Activated naive CD4-positive, alpha-beta T cell (primary cell): ENCODE measurements at regions not wholly inside any gene's neighbourhood (a gene's known extent, or its start where the extent isn't known, plus 50 kb on each side); places are given as distances from the start of the nearest gene placed in this dataset.
A peak's percentile ranks its signal among the peaks of the same experiment; 100 is the strongest.

Experiments used
- DNase-seq, 4 experiments: peaks; one replicate each; lab custom pipeline; 2025; lab: John Stamatoyannopoulos, UW

DNA sequence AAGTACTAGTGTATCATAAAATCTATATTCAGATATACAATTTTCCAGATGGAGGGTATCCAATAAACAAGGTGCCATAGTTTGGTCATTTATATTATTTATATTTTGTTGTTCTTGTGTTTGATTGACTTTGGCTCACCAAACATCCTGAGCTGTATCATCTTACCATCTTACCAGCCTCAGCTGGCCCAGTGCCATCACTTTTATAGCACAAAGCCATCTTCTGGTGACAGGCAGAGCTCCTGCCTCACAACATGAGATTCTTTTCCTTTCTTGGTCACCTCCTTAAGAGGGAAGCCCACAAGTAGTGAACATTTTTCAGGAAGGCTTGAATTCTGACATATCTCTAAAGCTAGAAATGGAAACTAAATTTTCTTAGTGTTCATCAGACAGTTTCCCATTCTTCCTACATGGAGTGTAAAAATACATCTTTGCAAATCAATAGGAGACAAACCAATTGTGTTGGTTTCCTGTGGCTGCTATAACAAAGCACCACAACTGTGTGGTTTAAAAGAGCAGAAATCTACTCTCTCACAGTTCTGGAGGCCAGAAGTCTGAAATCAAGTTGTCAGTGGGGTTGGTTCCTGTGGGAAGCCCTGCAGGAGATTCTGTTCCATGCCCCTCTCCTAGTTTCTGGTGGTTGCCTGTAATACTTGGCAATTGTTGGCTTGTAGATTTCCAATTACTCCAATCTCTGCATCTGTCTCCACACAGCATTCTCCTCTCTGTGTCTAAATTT, 341.8 kb downstream of the MAN2A1 start:
- DNase-seq: peak in 1 of 4 experiments; percentile 12

DNA sequence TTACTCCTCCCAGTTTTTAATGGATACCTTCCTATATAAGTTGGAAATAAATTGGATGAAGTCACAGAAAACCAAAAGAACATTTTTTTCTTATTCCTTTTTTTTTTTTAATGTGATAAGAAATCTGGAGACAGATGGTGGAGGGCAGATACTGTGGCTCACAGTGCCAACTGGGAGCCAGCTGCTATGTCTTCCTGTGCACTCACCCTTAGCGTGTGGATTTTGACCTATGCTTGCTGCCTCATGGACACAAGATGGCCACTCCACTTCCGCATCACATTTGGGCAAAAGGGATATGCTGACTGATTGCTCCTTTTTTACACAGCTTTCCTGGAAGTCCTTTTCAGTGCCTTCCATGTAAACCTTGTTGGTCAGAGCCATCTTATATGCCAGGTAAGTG, 342.6 kb downstream of the MAN2A1 start:
- no peak for DNase-seq

DNA sequence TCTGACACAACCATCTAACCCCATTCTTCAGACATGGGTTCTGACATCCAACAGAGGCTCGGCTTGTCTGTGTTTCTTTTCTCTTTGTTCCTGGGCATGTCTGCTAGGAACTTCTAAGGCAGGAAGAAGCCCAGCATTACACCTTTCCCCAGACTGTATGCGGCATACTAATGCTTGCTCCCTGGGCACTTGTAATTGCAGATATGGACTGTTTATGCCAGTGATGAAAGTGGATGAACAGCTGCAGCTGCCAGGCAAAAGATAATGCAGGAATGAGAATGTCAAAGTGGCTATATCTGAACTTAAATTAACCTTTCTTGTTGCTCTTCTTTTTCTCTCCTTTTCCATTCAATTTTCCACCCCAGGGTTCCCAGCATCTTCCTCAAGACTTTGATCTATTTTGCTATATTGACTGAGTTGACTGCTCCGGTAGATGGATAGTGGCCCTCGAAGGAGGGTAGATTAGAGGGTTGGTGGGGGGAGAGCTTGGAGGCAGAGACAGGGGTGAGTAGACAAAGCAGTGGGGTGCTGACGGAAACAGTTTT, 344.4 kb downstream of the MAN2A1 start:
- no peak for DNase-seq

DNA sequence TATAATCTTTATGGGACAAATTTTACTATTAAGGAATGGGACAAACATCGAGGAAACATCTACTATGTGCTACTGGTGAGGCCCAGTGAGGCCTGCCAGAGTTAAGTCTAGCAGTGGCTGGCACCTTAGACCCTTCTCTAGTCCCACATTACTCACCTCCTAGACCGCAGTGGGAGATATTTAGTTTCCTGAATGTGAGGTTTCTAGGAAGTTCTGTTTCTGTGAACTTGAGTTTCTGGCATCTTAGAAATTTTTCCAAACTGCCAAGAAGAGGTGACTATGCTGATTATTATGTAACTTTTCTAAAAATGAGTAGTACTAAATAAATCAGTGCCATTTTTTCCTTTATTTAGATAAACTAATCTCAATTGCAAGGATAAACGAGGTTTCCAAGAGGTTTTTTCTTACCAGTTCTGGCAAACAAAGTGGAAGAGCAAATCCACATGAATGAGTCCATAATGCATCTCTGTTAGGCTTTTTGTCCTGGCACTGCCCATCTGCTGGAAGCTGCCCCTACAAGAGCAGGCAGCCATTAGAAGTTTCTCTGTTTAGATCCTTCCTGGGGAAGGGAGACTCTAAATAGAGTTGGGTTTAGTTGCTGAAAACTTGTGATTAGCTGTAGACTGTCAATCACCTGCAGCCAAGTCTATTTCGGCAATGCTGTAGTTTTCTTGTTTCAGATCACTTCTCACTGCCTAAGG, 348.7 kb downstream of the MAN2A1 start:
- no peak for DNase-seq

DNA sequence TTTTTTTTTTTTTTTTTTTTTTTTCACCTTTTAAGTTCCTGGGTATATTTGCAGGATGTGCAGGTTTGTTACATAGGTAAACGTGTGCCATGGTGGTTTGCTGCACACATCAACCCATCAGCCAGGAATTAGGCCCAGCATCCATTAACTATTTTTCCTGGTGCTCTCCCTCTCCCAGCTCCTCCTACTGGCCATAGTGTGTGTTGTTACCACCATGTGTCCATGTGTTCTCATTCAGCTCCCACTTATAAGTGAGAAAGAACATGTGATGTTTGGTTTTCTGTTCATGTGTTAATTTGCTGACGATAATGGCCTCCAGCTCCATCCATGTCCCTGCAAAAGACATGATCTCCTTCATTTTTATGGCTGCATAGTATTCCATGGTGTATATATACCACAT, 350.5 kb downstream of the MAN2A1 start:
- DNase-seq: no peak

DNA sequence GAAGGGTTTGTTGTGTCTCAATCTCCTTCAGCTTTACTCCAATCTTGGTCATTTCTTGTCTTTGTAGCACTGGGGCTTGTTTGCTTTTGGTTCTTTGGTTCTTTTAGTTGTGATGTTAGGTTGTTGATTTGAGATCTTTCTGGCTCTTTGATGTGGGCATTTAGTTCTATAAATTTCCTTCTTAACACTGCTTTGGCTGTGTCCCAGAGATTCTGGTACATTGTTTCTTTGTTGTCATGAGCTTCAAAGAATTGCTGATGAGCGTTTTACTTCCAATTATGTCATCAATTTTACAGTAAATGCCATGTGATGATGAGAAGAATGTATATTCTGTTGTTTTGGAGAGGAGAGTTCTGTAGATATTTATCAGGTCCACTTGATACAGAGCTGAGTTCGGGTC, 353.3 kb downstream of the MAN2A1 start:
- no peak for DNase-seq

DNA sequence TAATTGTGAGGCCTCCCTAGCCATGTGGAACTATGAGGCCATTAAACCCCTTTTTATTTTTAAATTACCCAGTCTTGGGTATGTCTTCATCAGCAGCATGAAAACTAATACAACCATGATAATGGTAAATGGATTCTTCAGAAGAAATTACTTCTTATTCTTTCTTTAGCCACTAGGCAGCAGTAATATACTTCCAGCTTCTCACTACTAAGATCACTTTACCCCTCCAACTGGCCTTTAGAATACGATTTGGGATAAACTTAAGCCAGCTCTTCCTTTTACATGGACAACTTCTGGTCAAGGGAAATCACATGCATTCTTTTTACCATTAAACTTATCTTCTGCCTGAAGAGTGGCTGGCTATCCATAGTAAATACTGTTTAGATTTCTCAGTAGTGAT, 355.4 kb downstream of the MAN2A1 start:
- no peak for DNase-seq

DNA sequence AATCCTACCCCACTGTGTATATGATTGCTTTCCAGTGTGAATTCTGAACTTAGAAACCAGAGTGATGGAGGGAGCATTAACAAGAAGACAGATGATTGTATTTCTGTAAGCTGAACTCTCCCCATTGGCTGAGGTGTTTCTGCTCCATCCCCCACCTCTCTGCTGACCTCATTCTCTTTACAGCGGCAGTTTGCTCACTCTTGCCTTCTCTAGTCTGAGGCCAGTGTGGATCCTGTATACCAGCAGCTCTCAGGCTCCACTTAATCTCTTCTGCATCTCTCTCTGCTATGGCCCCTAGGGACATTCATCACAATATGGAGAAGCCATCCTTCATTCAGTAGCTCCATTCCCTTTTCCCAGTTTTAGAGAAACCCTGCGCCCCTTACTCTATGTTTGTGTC, 358.8 kb downstream of the MAN2A1 start:
- DNase-seq: no peak

DNA sequence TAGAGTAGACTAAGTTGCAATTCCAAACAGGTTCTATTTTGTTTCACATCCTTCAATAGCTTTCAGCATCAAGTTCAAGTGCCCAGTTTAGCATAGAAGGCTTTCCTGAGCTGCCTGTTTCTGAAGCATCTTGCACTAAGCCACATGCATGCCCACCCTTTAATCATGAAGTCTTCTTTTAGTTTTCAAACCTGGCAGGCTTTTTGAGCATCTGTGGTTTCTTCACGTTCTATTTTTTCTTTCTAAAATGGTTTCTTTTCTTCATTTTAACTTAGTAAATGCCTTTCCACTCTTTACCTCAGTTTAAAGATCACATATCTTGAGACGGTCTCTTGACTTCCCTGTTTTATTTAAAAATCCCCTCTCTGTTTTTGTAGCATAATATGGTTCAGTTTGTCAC, 360.1 kb downstream of the MAN2A1 start:
- DNase-seq: no peak

DNA sequence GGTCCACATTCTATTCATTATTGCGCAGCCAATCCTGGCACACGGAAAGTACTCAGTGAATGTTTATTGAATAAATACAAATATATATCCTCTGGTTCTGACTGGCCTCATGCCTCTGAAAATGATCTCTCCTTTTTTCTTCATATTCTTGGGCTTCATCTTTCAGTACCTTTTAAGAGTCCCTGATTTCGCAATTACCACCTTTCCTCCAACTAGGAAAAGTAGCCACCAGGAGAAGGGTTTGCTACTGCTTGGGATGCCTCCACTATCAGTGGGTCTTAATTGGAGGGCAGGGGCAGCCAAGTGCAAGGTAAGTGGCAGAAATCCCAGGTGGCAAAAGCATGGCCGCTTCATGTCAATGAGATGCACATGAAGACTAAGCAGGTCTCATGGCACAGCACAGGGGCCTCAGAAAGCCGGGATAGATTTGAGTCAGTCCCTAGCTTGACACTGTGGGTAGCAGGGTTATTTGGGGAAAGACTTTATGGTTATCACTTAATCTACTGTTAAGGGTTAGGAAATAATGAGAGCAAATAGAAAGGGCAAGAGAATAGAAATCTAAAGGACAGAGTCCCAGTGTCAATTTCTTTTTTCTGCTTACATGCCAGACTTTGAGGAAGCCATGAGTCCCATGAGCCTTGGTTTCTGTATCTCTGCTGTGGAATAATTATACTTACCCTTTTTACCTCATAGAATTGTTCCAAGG, 361.1 kb downstream of the MAN2A1 start:
- no peak for DNase-seq

DNA sequence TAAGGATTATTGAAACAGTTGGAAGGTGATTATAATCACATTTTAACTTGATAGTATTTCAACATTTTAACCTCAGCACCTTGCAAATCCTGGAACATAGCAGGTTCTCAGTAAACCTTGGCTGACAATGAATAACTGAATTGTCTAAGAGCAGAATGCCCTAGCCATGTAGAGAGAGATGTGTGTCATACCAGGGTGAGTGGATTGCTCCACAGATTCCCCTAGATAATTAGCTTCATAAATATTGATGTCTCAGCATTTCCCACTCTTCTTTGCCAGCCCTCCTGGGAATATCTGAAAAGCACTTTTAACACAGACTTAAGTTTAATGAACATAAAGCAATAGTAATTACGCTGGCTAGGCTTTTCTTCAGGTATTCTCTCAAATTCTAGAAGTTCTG, 363.5 kb downstream of the MAN2A1 start:
- no peak for DNase-seq

DNA sequence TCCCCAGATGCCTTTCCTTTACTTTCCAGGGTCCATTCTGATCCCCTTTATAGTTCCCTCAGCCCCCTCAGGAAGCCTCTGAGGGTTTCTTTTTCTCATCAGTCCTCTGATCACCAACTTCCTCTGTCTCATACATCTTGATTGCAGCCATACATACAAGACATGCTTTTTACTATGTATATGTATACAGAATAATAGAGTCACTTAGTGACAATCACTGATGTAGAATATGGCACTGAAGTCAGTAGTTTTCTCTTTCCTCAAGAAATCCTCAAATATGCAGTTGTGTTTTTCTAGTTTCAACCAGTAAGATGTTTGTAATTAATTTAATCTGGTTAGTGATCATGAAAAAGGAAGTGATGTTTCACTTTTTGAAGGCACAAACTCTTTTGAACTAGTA, 364.1 kb downstream of the MAN2A1 start:
- DNase-seq: no peak

DNA sequence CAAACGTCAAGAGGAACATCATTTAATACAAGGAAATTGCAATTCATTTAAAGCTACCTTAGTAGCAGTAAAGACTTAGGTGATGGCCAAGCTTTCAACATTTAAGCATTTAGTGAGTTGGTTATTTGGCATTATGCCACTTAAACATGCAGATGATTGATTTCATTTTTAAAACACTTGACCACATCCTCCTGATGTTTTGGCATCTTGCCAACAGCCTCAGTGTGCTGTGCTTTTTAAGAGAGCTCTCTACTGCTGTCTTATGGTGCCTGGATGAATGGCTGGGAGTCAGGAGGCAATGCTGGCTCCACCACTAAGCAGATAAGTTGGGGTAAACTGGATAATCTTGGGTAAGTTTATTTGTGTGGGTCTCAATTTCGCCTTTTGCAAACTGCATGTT, 364.5 kb downstream of the MAN2A1 start:
- DNase-seq: peak; percentile 0 to 43 (median 18)

DNA sequence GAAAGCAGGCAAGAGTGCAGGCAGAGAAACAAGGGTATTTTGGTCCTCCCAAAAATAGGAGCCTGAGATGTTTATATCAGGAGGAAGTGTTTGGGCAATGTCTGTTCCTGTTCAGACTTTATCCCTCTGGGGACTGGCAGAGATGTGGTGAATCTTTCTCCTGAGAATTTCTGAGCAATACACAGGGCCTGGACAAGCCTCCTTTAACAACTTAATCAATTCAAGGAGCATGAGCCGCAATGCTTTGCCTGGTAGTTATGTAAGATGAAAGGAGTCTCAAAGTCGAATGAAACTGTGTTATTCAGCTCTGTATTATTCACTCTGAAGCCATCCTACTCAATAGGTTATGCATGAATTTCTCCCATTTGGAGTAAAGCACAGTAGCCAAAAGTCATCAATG, 365.6 kb downstream of the MAN2A1 start:
- DNase-seq: no peak

DNA sequence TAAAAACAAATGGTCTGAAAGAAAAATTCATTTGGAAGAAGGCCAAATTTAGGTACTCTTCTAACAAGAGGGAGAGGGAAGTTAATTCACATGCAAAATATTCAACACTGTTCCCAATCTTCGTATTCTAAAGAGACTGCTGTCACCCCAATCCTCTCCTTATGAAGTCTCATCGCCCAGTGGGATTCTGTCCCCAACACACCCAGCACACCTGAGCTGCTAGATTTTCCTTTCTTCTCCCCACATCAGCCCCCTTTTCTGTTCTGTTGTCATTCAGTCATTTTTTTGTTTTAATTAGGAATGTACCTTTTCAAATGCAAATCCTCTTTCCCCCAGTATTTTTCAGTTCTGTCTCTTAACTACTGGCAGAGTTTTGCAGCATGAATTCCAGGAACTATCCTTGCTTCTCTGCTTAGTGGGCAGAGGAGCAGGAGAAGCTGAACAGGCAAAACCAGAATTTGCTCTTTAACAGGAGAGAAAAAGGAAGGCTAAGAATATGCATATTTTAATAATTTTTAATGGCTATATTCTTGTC, 366.9 kb downstream of the MAN2A1 start:
- no peak for DNase-seq

DNA sequence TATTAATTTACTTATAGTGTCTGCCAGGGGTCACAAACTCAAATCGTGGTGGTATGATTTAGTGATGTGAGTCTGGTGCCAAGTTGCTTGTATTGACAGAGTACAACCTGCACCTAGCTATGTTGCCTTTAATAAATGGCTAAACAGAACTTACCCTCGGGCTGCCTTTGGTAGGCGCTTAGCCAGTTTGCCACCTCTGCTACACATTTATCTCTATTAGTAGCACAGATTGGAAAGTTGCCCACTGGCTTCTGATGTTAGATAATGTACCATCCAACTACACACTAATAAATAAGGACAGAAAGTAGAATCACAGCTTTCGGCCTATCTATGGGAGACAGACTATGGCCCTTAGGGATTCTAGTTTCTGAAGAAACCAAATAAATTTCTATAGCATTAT, 368.4 kb downstream of the MAN2A1 start:
- no peak for DNase-seq

DNA sequence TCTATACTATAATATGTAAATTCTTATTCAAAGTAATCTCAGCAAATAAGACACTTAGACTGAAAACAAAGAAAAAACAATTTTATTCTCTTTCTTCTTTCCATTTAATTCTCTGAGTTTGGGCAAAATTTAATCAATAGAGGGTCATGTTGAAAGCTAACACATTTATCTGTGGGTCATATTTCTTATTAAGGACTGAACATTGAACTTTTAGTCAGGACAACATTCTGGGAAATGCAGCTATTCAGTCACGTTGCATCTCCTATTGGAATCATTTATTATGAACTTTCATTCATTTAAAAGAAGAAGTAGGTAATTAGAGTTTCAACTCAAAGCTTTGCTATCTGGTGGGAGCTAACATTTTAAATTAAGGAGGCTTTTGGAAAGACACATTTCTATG, 372.5 kb downstream of the MAN2A1 start:
- DNase-seq: no peak

DNA sequence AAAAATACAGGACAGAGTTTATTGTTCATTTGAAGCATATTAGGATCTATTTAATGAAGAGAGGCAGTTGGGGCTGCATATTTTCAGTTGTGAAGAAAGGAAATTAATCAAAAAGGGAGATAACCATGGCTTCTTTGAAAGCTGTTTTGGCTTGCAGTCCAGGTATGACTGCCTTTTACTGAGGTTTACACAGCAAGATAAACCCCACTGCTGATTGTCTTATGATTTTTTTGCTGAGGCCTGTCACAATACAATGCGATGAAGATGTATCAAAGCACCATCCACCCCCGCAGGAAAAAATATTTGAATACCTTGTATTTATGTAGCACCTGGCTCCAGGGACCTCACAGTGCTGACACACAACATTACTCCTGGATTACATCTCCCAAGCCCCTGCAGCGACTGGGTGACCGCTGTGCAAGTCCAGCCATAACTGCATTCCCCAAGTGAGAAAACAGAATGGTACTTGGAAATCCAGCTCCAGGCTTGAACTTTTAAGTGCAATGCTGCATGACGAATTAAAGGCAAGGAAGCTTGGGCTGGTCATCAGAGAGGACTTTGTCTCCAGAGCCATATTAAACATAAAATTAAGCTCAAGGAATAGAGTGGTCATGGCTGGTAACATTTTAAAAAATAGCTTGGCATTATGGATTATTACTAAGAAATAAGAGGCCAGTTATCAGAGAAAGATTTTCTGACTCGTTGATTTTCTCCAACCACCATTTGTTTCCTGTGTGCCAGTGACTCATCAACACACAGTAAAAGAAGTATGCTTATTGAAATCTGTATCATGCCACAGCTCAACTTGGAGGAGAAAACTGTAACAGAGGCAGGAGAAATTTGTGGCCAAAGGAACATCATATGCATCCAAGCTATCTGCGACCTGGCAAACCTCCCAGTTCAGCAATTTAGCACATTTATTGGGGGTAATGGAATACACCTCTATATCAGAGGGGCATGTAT, 374.2 kb downstream of the MAN2A1 start:
- no peak for DNase-seq

DNA sequence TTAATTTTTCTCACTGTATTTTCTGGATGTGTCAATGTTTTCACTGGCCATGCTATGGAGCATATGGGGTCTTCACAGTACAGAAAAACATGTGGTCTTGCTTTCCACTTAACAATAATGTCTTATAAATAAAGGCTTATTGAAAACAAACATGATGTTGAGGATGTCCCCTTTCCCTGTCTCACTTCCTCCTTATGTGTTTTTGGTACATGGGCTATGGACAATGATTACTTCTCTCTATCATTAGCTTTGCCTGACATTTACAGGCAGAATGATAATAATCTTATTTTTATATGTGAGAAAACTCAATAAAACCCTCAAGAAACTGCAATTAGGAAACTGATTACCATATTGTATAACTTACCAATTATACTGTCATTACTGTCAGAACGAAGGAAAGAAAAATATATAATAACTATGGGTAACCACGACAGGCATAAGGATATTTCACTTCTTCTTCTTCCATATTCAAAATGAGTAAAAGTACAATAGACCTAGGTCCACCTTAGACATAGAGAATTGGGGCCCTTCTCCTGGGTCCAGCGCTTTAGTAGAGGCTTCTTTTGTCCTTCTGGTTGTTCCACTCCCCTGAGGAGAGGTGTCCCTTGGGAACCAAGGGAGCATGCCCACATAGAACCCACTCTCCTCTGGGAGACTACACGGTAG, 375.0 kb downstream of the MAN2A1 start:
- no peak for DNase-seq

DNA sequence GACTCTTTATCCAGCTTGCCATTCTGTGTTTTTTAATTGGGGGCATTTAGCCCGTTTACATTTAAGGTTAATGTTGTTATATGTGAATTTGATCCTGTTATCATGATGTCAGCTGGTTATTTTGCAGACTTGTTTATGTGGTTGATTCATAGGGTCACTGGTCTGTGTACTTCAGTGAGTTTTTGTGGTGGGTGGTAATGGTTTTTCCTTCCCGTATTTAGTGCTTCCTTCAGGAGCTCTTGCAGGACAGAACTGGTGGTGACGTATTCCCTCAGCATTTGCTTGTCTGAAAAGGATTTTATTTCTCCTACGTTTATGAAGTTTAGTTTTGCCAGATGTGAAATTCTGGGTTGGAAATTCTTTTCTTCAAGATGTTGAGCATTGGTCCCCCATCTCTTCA, 381.1 kb downstream of the MAN2A1 start:
- no peak for DNase-seq

DNA sequence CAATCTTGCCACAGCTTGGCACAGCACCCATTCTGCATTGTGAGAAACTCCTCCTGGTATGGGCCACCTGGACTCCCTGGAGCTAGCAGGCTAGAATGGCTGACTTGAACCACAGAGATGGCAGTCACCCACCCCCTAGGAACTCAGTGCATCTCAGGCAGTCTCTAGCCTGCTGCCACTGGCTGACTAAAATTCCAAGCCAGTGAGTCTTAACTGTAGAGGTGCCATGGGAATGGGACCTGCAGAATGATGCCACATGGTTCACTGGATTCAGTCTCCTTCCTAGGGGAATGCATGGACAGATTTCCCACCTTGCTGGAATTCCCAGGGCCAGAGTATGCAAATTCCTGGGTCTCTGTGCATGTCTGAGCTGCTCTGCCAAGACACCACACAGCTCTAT, 382.9 kb downstream of the MAN2A1 start:
- no peak for DNase-seq
